NCI-H2196 (cell line): ENCODE measurements at regions not wholly inside any gene's neighbourhood (a gene's known extent, or its start where the extent isn't known, plus 50 kb on each side); places are given as distances from the start of the nearest gene placed in this dataset.

Experiments used
- DNase-seq: peaks from one replicate; lab custom pipeline; 2025; ENCODE audit not compliant: unreplicated experiment; lab: John Stamatoyannopoulos, UW

DNA sequence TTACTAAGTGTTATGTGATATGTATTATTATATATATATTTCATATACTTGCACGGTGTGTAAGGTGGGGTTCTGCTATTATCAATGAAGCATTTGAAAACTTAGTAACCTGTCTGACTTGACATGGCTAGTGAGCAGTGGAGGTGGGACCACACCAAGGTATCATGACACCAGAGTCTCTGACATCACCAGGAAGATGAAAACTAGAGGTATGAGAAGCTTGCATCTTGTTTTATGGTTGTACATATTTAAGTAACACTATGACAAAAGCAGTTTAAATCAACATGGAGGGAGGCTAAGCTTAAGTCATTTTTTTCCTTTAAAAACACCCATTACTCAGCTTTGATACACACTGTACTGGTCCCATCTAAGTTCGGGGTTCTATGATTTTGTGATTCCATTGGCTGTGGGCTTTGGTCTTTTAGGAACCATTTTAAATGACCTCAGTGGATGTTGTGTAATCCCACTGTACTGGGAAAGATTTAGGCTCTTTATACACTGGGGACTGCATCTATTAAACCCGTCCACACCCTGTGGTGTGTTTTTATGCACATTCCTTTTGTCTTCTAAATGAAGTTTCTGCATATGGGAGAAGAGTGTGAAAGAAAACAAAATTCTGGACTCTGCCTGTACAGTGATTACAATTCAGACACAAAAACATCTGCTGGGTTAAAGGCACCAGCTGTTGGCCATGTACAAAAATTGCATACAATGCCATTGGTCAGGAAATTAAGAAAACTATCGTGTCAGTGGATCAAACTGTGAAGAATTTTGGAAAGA lies 570.6 kb downstream of the SPRY1 start:
- DNase-seq = no peak

DNA sequence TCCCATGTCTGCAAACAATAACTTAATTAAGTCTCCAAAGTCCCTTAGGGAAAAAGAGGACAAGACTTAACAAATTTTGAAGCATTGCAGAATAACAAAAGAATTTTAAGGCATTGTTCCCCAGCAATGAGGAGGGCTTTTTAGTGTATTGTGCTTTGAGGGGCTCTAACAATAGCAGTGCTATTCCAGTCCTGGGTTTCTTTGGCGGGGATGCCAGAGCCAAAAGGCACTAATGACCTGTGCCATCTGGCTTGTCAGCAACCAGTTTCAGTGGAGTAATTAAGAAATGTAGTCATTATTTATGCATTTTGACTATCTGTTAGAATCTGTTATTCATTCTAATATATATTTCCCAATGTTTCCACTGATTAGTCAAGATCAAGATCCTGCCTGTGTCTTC lies 575.4 kb downstream of the SPRY1 start:
- no peak for DNase-seq

DNA sequence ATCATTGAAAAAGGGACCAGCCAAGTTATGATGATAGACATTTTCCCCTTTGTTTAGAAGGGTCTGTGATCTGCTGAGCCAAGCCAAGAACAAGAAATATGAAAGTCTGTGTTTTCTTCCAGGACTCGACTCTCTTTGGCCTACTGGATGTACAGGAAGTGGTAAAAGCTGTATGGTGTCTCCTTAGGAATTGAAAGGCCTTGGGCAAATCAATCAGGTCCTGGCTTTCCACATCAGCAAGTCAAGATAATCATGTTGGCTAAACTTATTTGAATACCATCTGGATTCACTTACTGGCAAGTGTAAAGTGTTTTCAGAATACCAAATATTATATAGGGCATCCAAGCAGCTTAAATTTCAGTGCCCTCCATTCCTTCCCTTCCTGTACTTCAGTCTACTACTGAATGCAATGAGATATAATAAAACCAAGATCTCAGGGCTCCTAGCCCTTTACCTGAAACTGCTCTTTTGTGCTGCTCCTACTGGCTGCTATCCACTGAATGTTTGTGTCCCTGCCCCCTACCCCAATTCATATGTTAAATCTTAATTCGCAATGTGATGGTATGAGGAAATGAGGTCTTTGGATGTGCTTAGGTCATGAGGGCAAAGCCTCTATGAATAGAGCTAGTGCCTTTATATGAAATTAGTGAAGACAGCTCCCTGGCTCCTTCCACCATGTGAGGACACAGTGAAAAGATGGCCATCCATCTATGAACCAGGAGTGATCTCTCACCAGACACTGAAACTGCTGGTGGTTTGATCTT lies 578.0 kb downstream of the SPRY1 start:
- DNase-seq = no peak

- no peak for DNase-seq
These were observed 579.7 kb downstream of the SPRY1 start for GRCh38 chr4:123976285-123976684.

DNA sequence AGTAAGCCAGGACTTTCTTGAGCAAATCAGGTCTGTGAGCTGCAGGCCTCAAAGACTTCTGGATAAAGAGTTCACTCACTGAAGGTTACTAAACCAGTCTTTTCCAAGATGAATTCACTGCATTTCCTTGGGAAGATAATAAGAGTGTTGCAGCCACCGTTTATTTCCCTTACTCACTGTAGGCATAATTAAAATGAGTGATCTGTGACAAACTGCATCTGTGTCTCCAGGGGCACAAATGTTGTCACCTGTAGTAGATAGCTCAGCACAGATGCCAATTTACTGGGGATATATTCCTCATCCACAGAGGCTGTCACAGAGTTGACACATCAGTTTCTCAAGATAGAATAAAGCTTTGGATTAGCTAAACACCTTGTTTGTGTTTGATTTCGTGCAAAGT lies 580.2 kb downstream of the SPRY1 start:
- DNase-seq = no peak

GRCh38 chr4:123977641-123978081 lies 581.1 kb downstream of the SPRY1 start:
- DNase-seq = no peak

GRCh38 chr4:123978637-123979036 lies 582.0 kb downstream of the SPRY1 start:
- DNase-seq = no peak

DNA sequence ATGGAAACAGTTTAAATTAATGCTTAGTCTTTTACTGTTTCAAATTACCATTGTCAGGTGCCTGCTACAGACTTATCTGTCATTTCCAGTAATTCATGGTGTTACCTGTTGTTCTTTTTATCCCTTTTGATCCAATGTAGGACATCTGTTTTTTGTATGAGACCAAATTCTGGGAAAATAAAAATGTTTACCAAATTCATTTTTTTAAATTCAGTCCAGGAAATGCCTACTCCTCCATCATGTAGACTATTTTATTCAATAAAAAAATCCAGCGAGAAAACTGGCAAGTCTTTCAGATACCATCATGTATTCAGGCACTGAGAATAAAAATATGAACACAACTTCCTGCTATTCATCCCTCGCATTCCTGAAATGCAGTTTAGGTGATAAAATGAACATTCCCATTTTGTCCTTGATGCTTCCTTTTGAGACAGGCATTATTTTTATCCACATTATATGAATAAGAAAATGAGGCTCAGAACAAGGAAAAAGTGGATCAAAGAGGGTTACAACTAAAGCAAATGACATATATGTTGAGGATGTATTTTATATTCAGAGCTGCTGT lies 584.2 kb downstream of the SPRY1 start:
- DNase-seq = no peak

DNA sequence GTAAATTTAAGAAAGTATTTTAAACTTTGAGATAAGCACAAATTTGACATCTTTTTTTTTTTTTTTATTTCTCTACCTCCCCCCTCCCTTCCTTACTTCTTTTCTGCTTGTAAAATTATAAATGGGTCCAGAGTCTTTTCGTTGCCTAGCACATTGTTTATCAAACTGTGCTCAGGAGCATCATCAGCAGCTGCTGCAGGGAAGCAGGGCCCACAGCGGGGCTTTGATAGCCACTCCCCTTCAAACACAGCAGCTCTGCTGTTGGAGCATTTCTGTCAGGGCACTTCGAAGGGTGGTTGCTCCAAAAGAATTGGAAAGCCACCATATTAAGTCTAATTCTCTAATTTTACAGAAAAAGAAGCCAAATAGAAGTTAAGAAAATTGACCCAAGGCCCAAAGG lies 588.3 kb downstream of the SPRY1 start:
- no peak for DNase-seq

DNA sequence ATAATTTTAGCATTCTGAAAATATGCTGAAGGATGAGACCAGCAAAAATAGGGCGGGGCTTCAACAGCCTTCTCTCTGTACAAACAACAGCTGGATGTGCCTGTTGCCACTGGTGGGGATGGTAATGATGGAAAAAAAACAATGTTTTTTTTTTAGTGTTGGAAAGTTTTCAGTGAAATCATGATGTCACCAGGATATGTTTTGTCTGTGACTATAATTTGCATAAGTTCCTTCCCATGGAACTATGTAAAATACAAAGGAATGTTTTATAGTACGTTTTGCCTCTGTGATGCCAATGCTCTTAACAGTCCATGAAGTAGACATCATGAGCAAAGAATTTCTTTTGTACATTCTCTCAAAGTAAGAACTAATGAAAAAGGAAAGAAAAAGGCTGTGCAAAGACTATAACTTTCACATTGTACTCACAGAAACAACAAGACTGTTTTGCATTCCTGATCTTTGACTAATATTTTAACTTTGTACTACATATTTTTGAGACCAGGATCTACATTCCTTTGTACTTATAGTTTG lies 589.7 kb downstream of the SPRY1 start:
- DNase-seq = no peak

- DNase-seq = no peak
These were observed 590.8 kb downstream of the SPRY1 start for GRCh38 chr4:123987408-123987807.

DNA sequence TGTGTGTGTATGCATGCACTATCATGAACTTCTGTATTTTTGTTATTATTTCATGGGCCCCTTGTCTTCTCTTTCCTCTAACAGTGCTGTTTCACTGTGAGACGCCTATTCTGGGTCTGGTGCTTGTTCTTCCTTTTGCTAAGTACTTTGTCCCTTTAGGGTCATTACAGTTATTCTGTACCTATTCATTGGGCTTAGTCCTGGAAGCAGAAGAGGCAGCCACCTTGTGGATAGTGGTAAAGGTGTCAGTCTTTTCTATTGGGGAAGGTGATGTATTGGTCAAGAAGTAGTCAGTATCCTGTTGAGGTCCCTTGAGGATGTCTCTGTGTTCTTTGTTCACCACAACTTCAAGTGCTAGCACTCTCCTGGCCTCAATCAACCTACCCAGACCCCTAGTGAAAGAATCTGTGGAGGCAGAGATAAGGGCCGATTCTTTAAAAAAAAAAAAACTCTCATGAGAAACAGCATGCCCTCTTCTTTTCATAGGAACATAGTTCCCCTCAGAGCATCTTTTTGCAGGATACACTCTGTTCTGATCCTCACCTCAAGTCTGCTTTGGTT lies 593.8 kb downstream of the SPRY1 start:
- no peak for DNase-seq

- DNase-seq = no peak
These were observed 598.3 kb downstream of the SPRY1 start for GRCh38 chr4:123994917-123995316.

DNA sequence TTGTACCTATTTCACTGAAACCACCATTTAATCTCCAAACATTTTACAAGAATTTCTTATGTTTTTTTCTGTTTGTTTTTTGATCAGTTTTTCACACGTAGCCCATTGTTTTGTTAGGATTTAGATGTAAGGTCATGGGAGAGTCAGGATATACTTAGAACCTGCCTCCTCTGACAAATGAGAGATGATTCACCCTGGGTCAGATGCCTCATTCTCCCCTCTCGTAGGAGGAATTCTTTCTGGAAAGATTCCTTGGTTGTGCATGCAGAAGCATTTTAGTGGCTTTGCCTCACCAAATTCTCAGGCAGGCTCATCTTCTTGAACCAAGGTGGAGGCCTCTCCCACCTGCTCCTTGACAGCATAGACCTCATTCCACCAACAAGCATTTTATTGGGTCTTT lies 599.3 kb downstream of the SPRY1 start:
- DNase-seq = no peak

GRCh38 chr4:123996718-123997510 lies 600.3 kb downstream of the SPRY1 start:
- DNase-seq = no peak

GRCh38 chr4:123997776-123998449 lies 601.3 kb downstream of the SPRY1 start:
- no peak for DNase-seq

GRCh38 chr4:124000233-124000632 lies 603.6 kb downstream of the SPRY1 start:
- DNase-seq = no peak

- no peak for DNase-seq
These were observed 619.2 kb downstream of the SPRY1 start for GRCh38 chr4:124015766-124016165.

DNA sequence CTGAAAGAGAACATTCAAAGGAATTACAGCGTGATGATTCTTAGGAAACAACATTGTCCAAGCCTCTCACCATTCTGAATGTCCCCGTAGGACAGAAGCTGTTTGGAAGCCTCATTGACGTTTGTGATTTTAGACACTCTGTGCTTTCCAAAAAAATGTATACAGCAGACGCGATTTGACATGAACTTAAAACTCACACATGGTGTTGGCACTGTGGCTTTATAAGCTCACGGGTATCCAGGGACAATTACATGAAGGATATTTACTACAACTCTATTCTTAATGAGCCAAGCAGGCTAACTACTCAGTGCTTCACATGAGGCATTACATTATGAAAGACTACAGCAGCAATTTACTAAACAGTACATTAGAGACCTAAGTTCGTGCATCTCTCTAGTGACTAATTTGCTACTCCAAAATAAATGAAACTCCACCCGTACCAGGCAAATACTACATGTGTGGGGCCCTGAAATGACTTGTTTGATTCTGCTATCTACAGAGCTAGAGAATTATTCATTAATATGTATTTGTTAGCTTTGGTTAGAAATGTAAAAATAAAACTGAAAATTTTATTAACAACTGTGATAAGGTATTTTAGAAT lies 620.7 kb downstream of the SPRY1 start:
- DNase-seq = no peak
